Panc1 (cell line): ENCODE measurements at regions not wholly inside any gene's neighbourhood (a gene's known extent, or its start where the extent isn't known, plus 50 kb on each side); places are given as distances from the start of the nearest gene placed in this dataset.

ENCODE experiments used
- ATAC-seq: fragments of 200-7000 bp; cut with Tn5 transposase; 2 replicates; pipeline ENCODE4 v1.9.1; 2020; ENCODE audit warnings: mild to moderate bottlenecking, moderate library complexity
- BruUV-seq: library from RNA; stranded (reverse); fragments of 400-500 nt; replicated peaks from 2 replicates; lab custom pipeline; 2021; lab: Mats Ljungman, UMichigan
- CTCF ChIA-PET: fragments of 300-600 bp; sonication (Branson Sonifier 250); formaldehyde crosslinking; loops from one replicate; lab custom pipeline; 2022; ENCODE audit warnings: antibody characterized with exemption; lab: Charles Lee
- POLR2A ChIA-PET: fragments of 300-600 bp; sonication (Branson Sonifier 250); formaldehyde crosslinking; loops from one replicate; lab custom pipeline; 2022; ENCODE audit warnings: antibody characterized with exemption; lab: Charles Lee
- DNase-seq: peaks from one replicate; pipeline ENCODE4 v3.0.0-alpha.2; 2010; ENCODE audit warnings: low read depth, low spot score
- H3K27ac ChIP-seq: 2 replicates; pipeline ENCODE4 v1.5.1; 2011; ENCODE audit warnings: mild to moderate bottlenecking, low read length, inconsistent platforms
- H3K27me3 ChIP-seq: fragments of 200-500 bp; sonication (Bioruptor generic); 2 replicates; pipeline ENCODE4 v1.6.0; 2014; ENCODE audit warnings: low read length, inconsistent platforms; ENCODE audit not compliant: control insufficient read depth, insufficient read depth
- H3K36me3 ChIP-seq: fragments of 200-500 bp; sonication (Bioruptor generic); 2 replicates; pipeline ENCODE4 v1.5.1; 2014; ENCODE audit warnings: inconsistent platforms, mild to moderate bottlenecking, low read length, moderate library complexity; ENCODE audit not compliant: control insufficient read depth, insufficient read depth
- H3K4me1 ChIP-seq: 2 replicates; pipeline ENCODE4 v1.5.1; 2011; ENCODE audit warnings: inconsistent platforms, mild to moderate bottlenecking, low read length, moderate library complexity; ENCODE audit not compliant: control insufficient read depth, insufficient read depth
- H3K4me3 ChIP-seq, 2 experiments: 2 replicates each; pipeline ENCODE4 v1.5.1; 2011 to 2012; ENCODE audit warnings: low read depth in 2 of 2, low read length in 2 of 2, mild to moderate bottlenecking in 2 of 2, inconsistent platforms in 1 of 2, moderate library complexity in 1 of 2
- H3K9me3 ChIP-seq: fragments of 200-500 bp; sonication (Bioruptor generic); 2 replicates; pipeline ENCODE4 v1.5.1; 2014; ENCODE audit warnings: low read depth, mild to moderate bottlenecking, inconsistent platforms, low read length, moderate library complexity; ENCODE audit not compliant: control insufficient read depth, insufficient read depth
- POLR2AphosphoS5 ChIP-seq: IDR thresholded peaks from 2 replicates; pipeline ENCODE4 v1.6.1; 2012; ENCODE audit warnings: mild to moderate bottlenecking, low read depth, low read length, moderate library complexity
- SIN3A ChIP-seq: IDR thresholded peaks from 2 replicates; pipeline ENCODE4 v1.6.1; 2012; ENCODE audit warnings: low read depth, mild to moderate bottlenecking, low read length, moderate library complexity, borderline replicate concordance; ENCODE audit not compliant: insufficient read depth
- TCF7L2 ChIP-seq: IDR thresholded peaks from 2 replicates; pipeline ENCODE4 v1.6.1; 2011; ENCODE audit warnings: mild to moderate bottlenecking, low read depth, low read length, inconsistent platforms
- in situ Hi-C: cut with HindIII; loops from 2 replicates; pipeline ENCODE4 v1.10.0; 2016; ENCODE audit warnings: low sequenced_read_pairs, low pct_unique_long_range_greater_than_20kb
- intact Hi-C: fragments of 100-400 bp; cut with micrococcal nuclease; formaldehyde crosslinking; loops from one replicate; pipeline ENCODE4 v1.10.0; 2022; ENCODE audit not compliant: unreplicated experiment
- TF ChIP-seq, protein P1 (sequence below), 2 experiments: IDR thresholded peaks; 2 replicates each; pipeline ENCODE4 v1.6.1; 2011 to 2012; ENCODE audit warnings: low read depth in 2 of 2, control low read depth in 1 of 2, low read length in 1 of 2, mild to moderate bottlenecking in 1 of 2, moderate library complexity in 1 of 2; ENCODE audit not compliant: insufficient read depth in 1 of 2
- TF ChIP-seq, protein P2 (sequence below): fragments of 450-650 bp; IDR thresholded peaks from 2 replicates; pipeline ENCODE4 v1.5.1; 2017; ENCODE audit warnings: mild to moderate bottlenecking

DNA sequence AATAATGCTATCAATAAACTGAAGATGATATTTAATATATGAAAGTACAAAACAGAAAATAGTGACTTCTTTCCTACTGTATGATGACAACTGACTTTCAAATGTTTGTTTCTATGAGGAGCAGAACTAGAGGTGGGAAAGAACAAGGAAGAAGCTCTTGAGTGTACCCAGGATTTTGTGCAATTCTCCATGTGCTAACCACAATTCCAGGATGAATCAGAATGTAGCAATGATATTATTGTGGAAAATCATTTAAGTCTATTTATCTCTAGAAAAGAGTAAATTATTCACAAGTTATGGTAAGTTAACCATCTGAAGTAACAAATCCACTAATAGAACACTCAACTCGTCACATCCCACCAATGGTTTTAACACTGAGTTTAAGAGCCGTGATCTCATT, 324.1 kb upstream of the EMCN start:
- TF ChIP-seq, protein P1, sequence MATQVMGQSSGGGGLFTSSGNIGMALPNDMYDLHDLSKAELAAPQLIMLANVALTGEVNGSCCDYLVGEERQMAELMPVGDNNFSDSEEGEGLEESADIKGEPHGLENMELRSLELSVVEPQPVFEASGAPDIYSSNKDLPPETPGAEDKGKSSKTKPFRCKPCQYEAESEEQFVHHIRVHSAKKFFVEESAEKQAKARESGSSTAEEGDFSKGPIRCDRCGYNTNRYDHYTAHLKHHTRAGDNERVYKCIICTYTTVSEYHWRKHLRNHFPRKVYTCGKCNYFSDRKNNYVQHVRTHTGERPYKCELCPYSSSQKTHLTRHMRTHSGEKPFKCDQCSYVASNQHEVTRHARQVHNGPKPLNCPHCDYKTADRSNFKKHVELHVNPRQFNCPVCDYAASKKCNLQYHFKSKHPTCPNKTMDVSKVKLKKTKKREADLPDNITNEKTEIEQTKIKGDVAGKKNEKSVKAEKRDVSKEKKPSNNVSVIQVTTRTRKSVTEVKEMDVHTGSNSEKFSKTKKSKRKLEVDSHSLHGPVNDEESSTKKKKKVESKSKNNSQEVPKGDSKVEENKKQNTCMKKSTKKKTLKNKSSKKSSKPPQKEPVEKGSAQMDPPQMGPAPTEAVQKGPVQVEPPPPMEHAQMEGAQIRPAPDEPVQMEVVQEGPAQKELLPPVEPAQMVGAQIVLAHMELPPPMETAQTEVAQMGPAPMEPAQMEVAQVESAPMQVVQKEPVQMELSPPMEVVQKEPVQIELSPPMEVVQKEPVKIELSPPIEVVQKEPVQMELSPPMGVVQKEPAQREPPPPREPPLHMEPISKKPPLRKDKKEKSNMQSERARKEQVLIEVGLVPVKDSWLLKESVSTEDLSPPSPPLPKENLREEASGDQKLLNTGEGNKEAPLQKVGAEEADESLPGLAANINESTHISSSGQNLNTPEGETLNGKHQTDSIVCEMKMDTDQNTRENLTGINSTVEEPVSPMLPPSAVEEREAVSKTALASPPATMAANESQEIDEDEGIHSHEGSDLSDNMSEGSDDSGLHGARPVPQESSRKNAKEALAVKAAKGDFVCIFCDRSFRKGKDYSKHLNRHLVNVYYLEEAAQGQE (IDR thresholded peaks at IDR 0.05; ENCODE audit: insufficient read depth in 1 of 2, low read depth in 2 of 2, low read length in 1 of 2) = no peak
- TF ChIP-seq SIN3A (no peak), TCF7L2 (no peak), POLR2AphosphoS5 (no peak)
- TF ChIP-seq, protein P2, sequence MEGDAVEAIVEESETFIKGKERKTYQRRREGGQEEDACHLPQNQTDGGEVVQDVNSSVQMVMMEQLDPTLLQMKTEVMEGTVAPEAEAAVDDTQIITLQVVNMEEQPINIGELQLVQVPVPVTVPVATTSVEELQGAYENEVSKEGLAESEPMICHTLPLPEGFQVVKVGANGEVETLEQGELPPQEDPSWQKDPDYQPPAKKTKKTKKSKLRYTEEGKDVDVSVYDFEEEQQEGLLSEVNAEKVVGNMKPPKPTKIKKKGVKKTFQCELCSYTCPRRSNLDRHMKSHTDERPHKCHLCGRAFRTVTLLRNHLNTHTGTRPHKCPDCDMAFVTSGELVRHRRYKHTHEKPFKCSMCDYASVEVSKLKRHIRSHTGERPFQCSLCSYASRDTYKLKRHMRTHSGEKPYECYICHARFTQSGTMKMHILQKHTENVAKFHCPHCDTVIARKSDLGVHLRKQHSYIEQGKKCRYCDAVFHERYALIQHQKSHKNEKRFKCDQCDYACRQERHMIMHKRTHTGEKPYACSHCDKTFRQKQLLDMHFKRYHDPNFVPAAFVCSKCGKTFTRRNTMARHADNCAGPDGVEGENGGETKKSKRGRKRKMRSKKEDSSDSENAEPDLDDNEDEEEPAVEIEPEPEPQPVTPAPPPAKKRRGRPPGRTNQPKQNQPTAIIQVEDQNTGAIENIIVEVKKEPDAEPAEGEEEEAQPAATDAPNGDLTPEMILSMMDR = no peak
- no peaks in the 10 kb centered on the region for H3K4me1 ChIP-seq
- ATAC-seq (no peak), DNase-seq (no peak)
- ChIA-PET POLR2A (no interaction called here), CTCF (no interaction called here)
- H3K4me3 ChIP-seq = no peak overlapping the region
- no TSS peak for BruUV-seq
- intact Hi-C loops = no loop called here
- H3K27me3 ChIP-seq = no peaks in the 10 kb centered on the region
- H3K27ac ChIP-seq = no peak overlapping the region
- H3K9me3 ChIP-seq = no peaks in the 10 kb centered on the region
- no peaks in the 10 kb centered on the region for H3K36me3 ChIP-seq
- in situ Hi-C loops = no loop called here

DNA sequence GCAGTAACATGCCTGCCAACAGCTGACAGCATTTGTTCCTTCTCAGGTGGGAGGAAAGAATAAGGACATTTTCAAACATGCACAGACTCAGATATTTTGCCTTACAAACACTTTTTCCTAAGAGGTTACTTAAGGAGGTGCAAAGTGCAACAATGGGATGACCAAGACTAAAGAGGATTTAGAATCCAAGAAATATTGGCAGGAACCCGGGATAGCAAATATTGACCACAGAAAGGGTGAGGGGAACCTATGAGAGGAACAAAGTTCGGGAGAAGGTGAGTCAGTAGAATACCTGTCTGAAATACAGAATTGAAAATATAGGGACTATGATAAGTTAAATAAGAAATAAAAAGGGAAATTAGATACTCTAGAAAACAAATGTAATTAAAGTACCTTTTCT, 321.9 kb upstream of the EMCN start:
- no peaks in the 10 kb centered on the region for H3K27me3 ChIP-seq

DNA sequence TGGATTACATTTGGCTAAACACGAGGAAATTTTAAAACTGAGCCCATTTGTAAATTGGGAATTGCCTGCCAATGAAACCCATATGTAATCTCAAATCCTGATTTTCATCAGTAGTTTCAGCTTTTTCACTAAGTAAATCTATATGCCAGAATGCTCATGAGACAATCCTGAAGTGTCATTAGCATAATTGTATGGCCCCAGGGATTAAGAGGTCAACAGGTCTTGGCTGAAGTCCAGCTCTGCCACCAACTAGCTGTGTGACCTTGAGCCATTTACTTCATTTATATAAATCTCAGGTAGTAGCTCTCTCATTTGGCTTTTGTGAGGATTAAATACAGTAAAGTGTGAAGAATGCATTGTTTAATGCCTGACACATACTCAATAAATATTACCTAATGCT, 320.5 kb upstream of the EMCN start:
- DNase-seq (no peak), ATAC-seq (no peak)
- Histone ChIP-seq H3K27me3 (no peaks in the 10 kb centered on the region), H3K36me3 (no peaks in the 10 kb centered on the region), H3K4me1 (no peaks in the 10 kb centered on the region), H3K9me3 (no peaks in the 10 kb centered on the region), H3K27ac (no peak overlapping the region), H3K4me3 (no peak overlapping the region)
- TF ChIP-seq, protein P2 = no peak
- TF ChIP-seq POLR2AphosphoS5 (no peak), SIN3A (no peak), TCF7L2 (no peak)
- TF ChIP-seq, protein P1 (IDR thresholded peaks at IDR 0.05; ENCODE audit: insufficient read depth in 1 of 2, low read depth in 2 of 2, low read length in 1 of 2) = no peak
- intact Hi-C loops (no loop called here), in situ Hi-C loops (no loop called here)
- ChIA-PET CTCF (no interaction called here), POLR2A (no interaction called here)
- BruUV-seq = no TSS peak

More for the DNA sequence above, 321.9 kb upstream of the EMCN start:
- Histone ChIP-seq H3K27ac (no peak overlapping the region), H3K36me3 (no peaks in the 10 kb centered on the region), H3K9me3 (no peaks in the 10 kb centered on the region), H3K4me1 (no peaks in the 10 kb centered on the region), H3K4me3 (no peak overlapping the region)
- DNase-seq (no peak), ATAC-seq (no peak)
- POLR2A ChIA-PET = no interaction called here
- in situ Hi-C loops = no loop called here
- intact Hi-C loops = no loop called here
- CTCF ChIA-PET = no interaction called here
- no TSS peak for BruUV-seq
- no peak for TF ChIP-seq TCF7L2
